NCI-H1436 treated with DMSO at 0.1 percent for 48 hours (cell line): ENCODE measurements at regions not wholly inside any gene's neighbourhood (a gene's known extent, or its start where the extent isn't known, plus 50 kb on each side); places are given as distances from the start of the nearest gene placed in this dataset.

ENCODE experiments used
- DNase-seq: peaks from one replicate; lab custom pipeline; 2025; lab: John Stamatoyannopoulos, UW

- DNase-seq = no peak
Measured at GRCh38 chr2:236689981-236690380, 120.4 kb downstream of the ACKR3 start.

GRCh38 chr2:236690726-236691125 is 121.1 kb downstream of the ACKR3 start:
- no peak for DNase-seq

DNA sequence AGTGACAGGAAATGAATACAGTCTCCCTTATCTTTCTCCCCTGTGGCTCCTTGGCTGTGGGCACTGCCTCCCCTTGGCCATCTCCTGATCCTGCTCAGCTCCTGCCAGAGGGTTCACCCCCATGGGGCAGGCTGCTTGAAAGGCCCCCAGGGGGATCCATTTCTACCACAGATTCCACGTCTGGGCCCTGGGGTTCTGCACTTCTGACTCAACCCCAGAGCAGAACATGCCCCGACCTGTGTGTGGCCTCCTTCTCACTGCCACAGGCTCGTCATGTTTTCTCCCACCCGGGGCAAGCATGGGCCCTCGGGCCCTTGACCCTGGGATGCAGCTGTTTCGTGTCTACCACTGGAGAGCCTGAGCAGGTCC is 122.2 kb downstream of the ACKR3 start:
- no peak for DNase-seq

DNA sequence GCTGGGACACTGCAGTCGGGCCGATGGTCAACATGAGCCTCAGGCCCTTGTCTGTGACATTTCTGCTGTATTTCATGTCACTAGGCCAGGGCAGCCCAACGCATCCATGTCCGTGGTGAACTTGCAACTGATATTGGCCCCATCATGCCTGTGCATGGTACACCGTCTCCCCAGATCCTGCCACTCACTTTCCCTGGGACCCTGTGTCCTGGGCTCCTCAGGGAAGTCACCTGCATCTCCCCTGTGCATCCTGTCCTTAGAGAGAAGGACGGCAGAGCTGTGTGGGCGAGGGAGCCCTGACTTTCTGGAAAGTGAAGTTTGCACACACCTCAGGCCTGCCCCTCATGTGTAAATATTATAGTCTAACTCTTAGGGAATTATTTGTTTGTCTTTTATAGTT is 123.3 kb downstream of the ACKR3 start:
- DNase-seq = no peak

GRCh38 chr2:236693531-236693930 is 123.9 kb downstream of the ACKR3 start:
- DNase-seq = no peak

DNA sequence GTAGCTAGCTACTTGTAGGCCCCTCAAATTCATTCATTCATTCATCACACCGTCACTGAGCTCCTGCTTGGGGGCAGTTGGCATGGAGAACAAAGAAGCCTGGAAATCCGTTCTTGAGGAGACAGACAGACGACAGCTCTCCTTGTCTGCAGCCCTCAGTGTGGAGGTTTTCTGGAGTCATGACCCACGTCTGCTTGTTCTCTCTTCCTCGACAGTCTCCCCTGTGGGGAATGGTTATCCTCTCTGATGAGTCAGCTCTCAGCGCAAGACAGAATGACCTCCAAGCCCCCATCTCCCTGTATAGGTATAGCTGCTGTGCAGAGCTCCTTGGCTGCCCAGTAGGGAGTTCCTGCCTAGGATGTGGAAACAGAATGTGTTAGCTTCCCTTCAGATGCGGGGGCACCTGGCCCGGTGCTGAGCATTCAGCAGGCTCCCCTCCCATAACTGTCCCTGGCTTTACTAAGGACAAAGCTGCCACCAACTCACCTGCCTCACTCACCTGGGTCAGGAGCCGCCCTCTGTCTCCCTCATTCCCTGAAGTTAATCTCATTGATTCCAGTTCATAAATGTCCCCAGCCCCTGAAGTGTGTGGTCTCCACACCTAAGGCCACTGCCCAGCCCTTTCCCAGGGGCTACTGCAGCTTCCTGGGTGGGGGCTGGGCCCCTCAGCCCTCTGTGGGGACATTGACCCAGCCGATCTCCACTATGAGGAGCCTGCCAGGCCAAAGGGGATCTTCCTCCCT is 124.7 kb downstream of the ACKR3 start:
- no peak for DNase-seq

- DNase-seq = no peak
Measured at GRCh38 chr2:236696834-236697233, 127.2 kb downstream of the ACKR3 start.

- DNase-seq = no peak
Measured at GRCh38 chr2:236698016-236698627, 128.5 kb downstream of the ACKR3 start.

- DNase-seq = no peak
Measured at GRCh38 chr2:236700703-236701102, 131.1 kb downstream of the ACKR3 start.

DNA sequence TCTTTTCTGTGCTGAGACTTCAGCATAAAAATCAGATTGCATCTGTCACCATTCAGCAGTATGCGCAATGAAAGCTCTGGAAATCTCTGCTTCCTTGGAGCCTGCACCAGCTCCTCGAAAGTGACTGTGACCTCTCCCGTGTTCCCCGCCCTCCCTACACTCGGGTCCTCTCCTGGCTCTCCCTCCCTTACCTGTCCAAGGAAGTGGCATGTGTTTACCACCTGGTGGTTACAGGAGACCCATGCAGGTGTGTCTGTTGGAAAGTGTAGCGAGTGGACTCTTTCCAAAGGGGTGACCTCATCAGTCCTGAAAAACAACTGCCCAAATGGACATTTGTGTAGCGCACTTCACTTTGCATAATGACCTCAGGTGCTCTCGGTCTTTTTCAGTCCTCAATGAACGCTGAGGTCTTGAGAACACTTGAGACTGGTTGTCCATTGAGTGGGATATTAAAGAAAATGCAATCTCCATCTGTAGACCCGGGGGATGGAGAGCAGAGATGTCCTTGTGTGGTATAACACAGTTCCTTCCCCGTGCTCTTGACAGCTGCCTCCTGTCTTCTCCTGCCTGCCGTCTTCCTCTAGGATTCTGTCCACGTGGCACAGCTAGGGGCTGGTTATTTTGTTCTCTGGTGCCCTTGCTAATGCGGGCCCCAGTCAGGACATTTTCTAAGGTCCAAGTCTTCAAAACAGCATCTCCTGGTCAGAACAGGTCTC is 133.2 kb downstream of the ACKR3 start:
- DNase-seq = no peak

- DNase-seq = no peak
Measured at GRCh38 chr2:236703373-236703709, 133.7 kb downstream of the ACKR3 start.

DNA sequence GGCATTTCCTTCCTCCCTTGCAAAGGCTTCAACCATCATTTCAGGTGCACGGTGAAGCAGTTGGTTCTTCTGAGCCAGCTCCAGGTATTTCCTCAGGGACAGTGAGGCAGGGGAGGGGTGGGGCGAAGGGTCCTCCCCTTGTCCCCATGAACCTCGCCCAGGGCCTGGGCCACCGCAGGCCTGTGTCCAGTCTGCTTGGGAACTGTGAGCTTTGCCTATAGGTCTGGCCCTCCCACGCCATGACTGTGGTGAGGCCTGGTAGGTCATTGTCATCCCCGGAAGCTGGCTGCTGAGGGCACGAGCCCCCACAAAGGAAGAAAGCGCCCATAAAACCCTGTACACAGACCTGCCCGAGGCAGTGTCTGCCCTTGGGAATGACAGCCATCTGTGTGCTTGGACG is 134.3 kb downstream of the ACKR3 start:
- DNase-seq = no peak

- no peak for DNase-seq
Measured at GRCh38 chr2:236704887-236705286, 135.3 kb downstream of the ACKR3 start.

GRCh38 chr2:236705295-236706105 is 135.9 kb downstream of the ACKR3 start:
- DNase-seq = no peak

- no peak for DNase-seq
Measured at GRCh38 chr2:236706288-236706687, 136.7 kb downstream of the ACKR3 start.

GRCh38 chr2:236706803-236707202 is 137.2 kb downstream of the ACKR3 start:
- DNase-seq = no peak

DNA sequence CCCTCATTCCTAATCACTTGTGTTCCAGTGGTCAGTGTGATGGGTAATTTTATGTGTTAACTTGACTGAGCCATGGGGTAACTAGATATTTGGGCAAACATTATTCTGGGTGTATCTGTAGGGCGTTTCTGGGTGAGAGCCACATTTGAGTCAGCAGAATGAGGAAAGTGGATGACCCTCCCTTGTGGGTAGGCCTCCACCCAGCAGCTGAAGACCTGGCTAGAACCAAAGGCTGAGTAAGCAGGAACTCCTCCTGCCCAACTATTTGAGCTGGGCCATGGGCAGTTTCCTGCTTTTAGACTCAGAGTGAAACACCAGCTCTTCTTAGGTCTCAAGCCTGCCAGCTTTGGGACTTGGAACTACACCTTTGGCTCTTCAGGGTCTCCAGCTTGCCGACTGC is 141.8 kb downstream of the ACKR3 start:
- DNase-seq = no peak

DNA sequence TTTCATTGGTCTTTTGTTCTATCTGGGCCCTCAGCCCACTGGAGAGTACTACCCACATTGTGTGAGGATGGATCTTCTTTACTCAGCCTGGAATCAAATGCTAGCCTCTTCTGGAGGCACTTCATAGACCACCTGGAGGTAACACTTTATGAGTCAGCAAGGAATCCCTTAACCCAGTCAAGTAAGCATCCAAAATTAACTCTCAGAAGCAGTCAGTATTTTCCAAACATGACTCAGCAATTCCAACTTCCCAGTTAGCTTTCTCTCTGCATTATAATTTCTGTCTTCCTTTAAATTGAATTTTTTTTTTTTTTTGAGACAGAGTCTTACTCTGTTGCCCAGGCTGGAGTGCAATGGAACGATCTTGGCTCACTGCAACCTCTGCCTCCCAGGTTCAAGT is 142.7 kb downstream of the ACKR3 start:
- DNase-seq = no peak

DNA sequence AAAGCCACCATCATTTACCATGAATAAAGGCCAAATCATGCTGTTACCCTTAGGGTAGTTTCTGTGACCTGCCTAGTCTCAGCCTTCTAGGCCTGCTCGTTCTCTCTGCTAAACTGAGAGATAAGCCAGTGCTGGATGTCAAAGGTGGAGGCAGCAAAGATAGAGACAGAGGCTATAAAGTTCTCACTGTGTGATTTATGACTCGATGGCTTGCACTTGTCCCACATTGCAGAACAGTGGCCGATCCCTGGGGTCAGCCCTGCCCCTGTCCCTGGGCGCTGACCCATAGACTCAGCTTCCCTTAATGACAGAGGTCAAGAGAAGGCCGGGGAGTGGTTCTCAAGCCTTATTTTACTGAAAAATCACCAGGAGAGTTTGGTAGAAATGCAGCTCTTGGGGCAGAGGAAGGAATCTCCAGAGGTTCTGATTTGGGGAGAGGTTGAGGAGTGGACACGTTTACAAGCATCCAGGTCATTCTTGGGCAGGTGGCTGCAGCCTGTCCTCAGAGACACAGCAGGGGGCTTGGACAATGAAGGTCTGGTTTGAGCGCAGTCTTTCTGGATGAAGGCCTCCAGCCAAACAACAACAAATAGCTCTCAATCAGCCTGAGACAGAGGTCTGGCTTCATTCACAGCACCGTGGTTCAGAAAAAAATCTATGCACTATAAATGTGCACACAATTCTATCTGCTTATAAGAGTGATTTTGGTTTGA is 143.5 kb downstream of the ACKR3 start:
- DNase-seq = no peak

GRCh38 chr2:236714080-236714479 is 144.5 kb downstream of the ACKR3 start:
- no peak for DNase-seq

DNA sequence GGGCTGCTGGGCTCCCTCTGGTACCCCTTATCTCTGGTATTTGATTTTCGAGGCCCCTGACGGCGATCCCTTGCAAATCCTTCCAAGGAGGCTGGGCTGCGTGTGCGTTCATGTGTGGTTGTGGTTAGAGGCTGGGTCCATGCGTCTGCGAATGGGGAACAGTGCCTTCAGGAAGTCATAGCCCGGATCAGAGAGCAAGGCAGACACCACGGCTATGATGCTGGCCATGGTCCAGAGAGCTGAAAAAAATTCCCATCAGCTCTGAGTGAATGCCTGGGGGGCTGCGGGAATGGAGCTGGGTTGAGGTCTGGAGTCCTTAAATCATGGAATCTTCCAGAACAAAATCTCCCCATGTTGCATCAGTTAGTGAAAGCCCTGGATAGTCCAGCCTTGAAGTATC is 145.5 kb downstream of the ACKR3 start:
- no peak for DNase-seq

- no peak for DNase-seq
Measured at GRCh38 chr2:236715491-236715961, 145.9 kb downstream of the ACKR3 start.
